GM18508 (cell line): ENCODE measurements at regions not wholly inside any gene's neighbourhood (a gene's known extent, or its start where the extent isn't known, plus 50 kb on each side); places are given as distances from the start of the nearest gene placed in this dataset.
A peak's percentile ranks its signal among the peaks of the same experiment; 100 is the strongest.

Source experiments
- ATAC-seq: cut with Tn5 transposase; IDR thresholded peaks from one replicate; pipeline ENCODE4 v1.9.1; 2021; ENCODE audit warnings: moderate number of reproducible peaks; ENCODE audit not compliant: insufficient read depth, unreplicated experiment

GRCh38 chr1:191542444-191542843, 615.8 kb upstream of the RGS18 start:
- no peak for ATAC-seq

GRCh38 chr1:191546803-191547202, 611.5 kb upstream of the RGS18 start:
- ATAC-seq, result no peak

- ATAC-seq, result no peak
Observed at GRCh38 chr1:191551019-191551418, 607.2 kb upstream of the RGS18 start.

GRCh38 chr1:191558379-191558778, 599.9 kb upstream of the RGS18 start:
- ATAC-seq, result no peak

GRCh38 chr1:191561276-191561675, 597.0 kb upstream of the RGS18 start:
- no peak for ATAC-seq

GRCh38 chr1:191564275-191564674, 594.0 kb upstream of the RGS18 start:
- ATAC-seq, result no peak

GRCh38 chr1:191572479-191572878, 585.8 kb upstream of the RGS18 start:
- no peak for ATAC-seq

- ATAC-seq, result no peak
Observed at GRCh38 chr1:191575180-191575579, 583.1 kb upstream of the RGS18 start.

GRCh38 chr1:191575746-191576145, 582.5 kb upstream of the RGS18 start:
- ATAC-seq, result no peak

GRCh38 chr1:191577213-191577612, 581.0 kb upstream of the RGS18 start:
- ATAC-seq, result no peak

- no peak for ATAC-seq
Observed at GRCh38 chr1:191578281-191578680, 580.0 kb upstream of the RGS18 start.

- ATAC-seq, result no peak
Observed at GRCh38 chr1:191579019-191579418, 579.2 kb upstream of the RGS18 start.

- peak; percentile 74 for ATAC-seq
Observed at GRCh38 chr1:191582169-191582568, 576.1 kb upstream of the RGS18 start.

GRCh38 chr1:191585095-191585494, 573.2 kb upstream of the RGS18 start:
- no peak for ATAC-seq

GRCh38 chr1:191588905-191589304, 569.4 kb upstream of the RGS18 start:
- ATAC-seq, result no peak

- ATAC-seq, result no peak
Observed at GRCh38 chr1:191589536-191589935, 568.7 kb upstream of the RGS18 start.

- ATAC-seq, result no peak
Observed at GRCh38 chr1:191590578-191590977, 567.7 kb upstream of the RGS18 start.

GRCh38 chr1:191592039-191592438, 566.2 kb upstream of the RGS18 start:
- no peak for ATAC-seq

GRCh38 chr1:191592907-191593306, 565.4 kb upstream of the RGS18 start:
- no peak for ATAC-seq

GRCh38 chr1:191595170-191595569, 563.1 kb upstream of the RGS18 start:
- no peak for ATAC-seq

GRCh38 chr1:191608367-191608766, 549.9 kb upstream of the RGS18 start:
- ATAC-seq, result no peak

- ATAC-seq, result no peak
Observed at GRCh38 chr1:191609305-191609704, 549.0 kb upstream of the RGS18 start.
